VCaP (cell line): ENCODE measurements at regions not wholly inside any gene's neighbourhood (a gene's known extent, or its start where the extent isn't known, plus 50 kb on each side); places are given as distances from the start of the nearest gene placed in this dataset.
"Not testable (repeated sequence)": the region's sequence is repeated elsewhere in the genome, so short reads cannot be mapped to it uniquely, and the experiment has no call there.

Experiments
- H3K27ac ChIP-seq: fragments of 450-650 bp; 2 replicates; pipeline ENCODE4 v1.5.1; 2017
- TF ChIP-seq, protein P1 (sequence below): fragments of 450-650 bp; conservative IDR thresholded peaks from 2 replicates; pipeline ENCODE4 v1.5.1; 2017; ENCODE audit warnings: mild to moderate bottlenecking, moderate library complexity

DNA sequence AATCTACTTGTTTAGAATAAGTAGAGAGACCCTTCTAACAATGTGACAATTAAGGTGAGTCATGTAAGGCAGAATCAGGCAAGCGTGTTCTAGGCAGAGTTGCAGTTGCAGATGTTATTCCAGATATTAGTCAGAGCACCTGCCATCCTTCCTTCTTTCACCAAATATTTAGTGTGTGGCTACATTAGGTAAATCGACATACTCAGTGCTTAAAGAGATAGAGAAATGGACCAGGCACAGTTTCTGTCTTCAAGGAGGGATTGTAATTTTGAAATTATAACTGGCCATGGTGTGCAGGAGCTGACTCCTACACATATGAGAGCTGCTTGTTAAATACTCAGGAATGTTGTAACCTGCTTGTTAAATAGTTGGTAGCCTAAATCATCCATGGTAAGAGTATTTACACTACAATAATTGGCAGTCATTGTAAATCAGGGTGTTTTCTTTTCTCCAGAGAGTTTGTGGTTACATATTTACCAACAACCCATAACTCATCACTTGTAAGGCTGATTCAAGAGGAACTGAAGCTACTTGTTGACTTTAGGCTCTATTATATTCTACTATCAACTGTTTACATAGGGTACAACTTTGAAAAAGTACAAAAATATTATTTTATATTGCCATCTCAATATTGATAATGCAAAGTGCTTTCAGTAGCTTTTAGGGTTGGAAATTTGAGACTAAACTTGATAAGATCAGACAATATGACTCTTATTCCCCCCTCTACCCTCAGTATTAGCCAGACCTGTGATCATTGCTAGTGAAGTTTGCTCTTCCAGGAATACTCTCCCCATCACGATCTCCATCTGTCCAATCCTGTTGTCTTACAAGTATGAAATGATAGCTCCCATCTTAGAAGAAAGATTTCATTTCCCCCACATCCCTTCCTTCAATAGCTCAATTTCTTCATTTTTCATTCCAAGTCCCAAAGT lies 607.1 kb downstream of the COL12A1 start:
- no peak overlapping the region for H3K27ac ChIP-seq
- TF ChIP-seq, protein P1, sequence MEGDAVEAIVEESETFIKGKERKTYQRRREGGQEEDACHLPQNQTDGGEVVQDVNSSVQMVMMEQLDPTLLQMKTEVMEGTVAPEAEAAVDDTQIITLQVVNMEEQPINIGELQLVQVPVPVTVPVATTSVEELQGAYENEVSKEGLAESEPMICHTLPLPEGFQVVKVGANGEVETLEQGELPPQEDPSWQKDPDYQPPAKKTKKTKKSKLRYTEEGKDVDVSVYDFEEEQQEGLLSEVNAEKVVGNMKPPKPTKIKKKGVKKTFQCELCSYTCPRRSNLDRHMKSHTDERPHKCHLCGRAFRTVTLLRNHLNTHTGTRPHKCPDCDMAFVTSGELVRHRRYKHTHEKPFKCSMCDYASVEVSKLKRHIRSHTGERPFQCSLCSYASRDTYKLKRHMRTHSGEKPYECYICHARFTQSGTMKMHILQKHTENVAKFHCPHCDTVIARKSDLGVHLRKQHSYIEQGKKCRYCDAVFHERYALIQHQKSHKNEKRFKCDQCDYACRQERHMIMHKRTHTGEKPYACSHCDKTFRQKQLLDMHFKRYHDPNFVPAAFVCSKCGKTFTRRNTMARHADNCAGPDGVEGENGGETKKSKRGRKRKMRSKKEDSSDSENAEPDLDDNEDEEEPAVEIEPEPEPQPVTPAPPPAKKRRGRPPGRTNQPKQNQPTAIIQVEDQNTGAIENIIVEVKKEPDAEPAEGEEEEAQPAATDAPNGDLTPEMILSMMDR = no peak

DNA sequence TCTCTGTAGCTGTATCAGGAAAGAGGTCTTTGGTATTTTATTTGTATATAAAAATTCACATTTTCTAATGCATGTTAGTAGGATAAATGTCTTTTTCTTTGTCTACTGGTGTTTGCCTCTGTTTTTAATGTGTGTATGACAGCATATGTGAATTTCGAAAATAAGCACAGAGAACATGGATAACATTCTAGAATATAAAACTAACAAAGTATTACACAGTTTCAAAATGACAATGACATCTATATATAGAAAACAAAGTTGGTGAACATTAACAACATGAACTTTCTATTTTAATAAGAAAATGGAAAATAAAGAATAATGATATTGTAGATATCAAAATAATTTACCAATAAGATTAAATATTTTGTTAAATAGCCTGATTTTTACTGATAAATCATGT lies 608.0 kb downstream of the COL12A1 start:
- no peak overlapping the region for H3K27ac ChIP-seq
- TF ChIP-seq, protein P1 = no peak

DNA sequence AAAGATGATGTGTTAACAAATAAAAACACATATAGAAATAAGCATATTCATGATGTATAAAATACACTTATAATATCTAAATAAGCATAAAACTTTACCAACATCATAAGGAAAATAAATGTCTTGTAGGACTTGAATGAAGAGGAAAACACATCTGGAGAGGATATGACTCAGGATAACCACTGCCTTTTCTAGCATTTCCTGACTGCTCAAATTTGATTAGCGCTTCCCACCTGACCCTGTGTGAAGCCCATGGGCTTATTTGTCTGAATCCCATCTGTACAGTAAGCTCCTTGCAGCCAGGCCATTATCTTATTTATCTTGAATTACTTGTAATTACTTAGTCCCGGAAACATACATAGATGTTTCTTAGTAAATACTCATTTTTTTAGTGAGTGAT lies 608.6 kb downstream of the COL12A1 start:
- H3K27ac ChIP-seq = no peak overlapping the region
- TF ChIP-seq, protein P1 = no peak

DNA sequence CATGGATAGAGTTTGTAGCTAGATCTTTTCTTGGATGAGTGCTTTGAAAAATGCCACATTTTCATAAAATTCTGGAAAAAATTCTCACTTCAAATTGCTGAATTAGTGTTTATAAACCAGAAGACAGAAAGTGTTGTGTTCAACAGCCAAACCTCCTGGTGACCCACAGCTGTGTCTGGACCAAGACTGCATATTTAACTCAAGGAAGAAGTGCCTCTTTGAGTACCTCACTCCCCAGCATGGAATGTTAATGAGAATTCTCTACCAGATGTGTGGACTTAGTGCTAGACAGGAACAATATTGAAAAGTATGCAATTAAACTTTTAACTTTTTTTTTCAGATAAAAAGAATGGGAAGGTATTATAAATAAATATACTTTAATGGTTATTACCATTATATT lies 609.3 kb downstream of the COL12A1 start:
- H3K27ac ChIP-seq = no peak overlapping the region
- TF ChIP-seq, protein P1 = no peak

DNA sequence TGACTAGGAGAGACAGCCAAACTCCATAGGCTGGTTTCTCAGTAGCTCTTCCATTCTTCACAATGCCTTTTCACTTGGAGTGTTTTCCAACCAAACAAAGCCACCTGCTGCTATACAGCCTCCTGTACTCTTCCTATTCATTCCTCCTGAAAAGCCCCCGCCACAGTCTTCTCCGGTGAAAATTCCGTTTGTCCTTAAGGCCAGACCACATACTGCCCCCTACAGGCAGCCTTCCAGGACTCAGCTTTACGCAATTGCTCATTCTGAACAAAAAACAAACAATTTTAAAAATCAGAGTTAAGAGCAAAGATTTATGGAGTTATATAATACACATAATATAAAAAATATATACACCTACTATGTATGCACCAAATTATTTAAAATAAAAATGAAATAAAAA lies 611.5 kb downstream of the COL12A1 start:
- TF ChIP-seq, protein P1 = peak; percentile 52; the same call in 1 of the 2 replicates
- H3K27ac ChIP-seq = not testable (repeated sequence)

DNA sequence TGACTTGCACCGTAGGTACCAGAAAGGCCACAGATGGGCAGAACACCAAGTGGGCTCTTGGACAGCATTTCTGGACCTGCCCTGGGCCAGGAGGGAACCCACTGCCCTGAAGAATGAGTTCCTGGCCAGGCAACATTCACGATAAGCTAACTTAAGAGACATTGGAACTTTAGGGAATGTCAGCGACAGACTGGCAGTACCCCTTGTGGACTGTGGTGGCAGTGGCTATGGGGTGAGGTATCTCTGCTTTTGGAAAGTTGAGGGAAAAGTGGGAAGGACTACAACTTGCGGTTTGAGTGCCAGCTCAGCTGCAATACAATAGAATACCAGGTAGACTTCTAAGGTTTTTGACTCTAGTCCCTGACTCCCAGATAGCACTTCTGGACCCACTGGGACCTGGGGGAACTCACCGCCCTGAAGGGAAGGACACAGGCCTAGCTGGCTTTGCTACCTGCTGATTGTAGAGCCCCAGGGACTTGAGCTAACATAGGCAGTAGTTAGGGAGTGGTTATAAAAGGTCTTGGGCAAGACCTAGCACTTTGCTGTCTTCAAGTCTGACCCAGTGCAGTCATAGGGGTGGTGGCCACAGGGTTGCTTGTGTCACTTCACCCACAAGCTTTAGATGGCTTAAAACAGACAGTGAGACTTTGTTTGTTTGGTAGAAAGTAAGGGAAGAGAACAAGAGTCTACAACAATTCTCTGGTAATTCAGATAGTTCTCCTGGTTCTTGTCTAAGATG lies 617.6 kb downstream of the COL12A1 start:
- TF ChIP-seq, protein P1 = no peak
- no peak overlapping the region for H3K27ac ChIP-seq

DNA sequence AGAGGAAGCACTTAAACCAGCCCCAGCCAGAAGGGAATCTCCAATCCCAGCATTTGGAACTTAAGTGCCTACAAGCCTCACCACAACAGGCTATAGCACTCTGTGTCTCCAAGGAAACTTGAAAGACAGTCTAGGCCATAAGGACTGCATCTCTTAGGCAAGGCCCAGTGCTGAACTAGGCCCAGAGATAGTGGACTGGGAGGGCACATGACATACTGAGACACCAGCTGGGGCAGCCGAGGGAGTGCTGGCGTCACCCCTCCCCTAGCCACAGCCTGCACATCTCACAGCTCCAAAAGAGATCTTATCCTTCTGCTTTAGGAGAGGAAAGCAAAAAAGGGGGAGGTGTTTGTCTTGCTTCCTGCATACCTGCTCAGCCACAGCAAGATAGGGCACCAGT lies 618.5 kb downstream of the COL12A1 start:
- TF ChIP-seq, protein P1 = no peak
- no peak overlapping the region for H3K27ac ChIP-seq
